Ascending aorta (tissue), 2 donors: ENCODE measurements at regions not wholly inside any gene's neighbourhood (a gene's known extent, or its start where the extent isn't known, plus 50 kb on each side); places are given as distances from the start of the nearest gene placed in this dataset.
"Not testable (repeated sequence)": the region's sequence is repeated elsewhere in the genome, so short reads cannot be mapped to it uniquely, and the experiment has no call there.

Experiments used
- DNase-seq, 2 donors: peaks; one replicate each; pipeline ENCODE4 v3.0.0-alpha.2; 2019; ENCODE audit warnings: low spot score in 2 of 2
- H3K27ac ChIP-seq, 2 donors: fragments of 200-600 bp; sonication (generic); one replicate each; pipeline ENCODE4 v1.5.1; 2016 to 2017; ENCODE audit warnings: mild to moderate bottlenecking in 1 of 2
- H3K27me3 ChIP-seq: fragments of 200-600 bp; sonication (generic); one replicate; pipeline ENCODE4 v1.5.1; 2017
- H3K36me3 ChIP-seq, 2 donors: fragments of 200-600 bp; sonication (generic); one replicate each; pipeline ENCODE4 v1.5.1; 2016
- H3K4me1 ChIP-seq, 2 donors: fragments of 200-600 bp; sonication (generic); one replicate each; pipeline ENCODE4 v1.5.1; 2016 to 2017; ENCODE audit warnings: mild to moderate bottlenecking in 1 of 2
- H3K4me3 ChIP-seq, 2 donors: fragments of 200-600 bp; sonication (generic); one replicate each; pipeline ENCODE4 v1.5.1; 2016 to 2017; ENCODE audit warnings: mild to moderate bottlenecking in 1 of 2
- H3K9me3 ChIP-seq, 2 donors: fragments of 200-600 bp; sonication (generic); one replicate each; pipeline ENCODE4 v1.5.1; 2016
- CTCF ChIP-seq, 3 experiments: fragments of 200-600 bp in 2 of 3; fragments of 450-650 bp in 1 of 3; sonication (generic) in 2 of 3; IDR thresholded peaks; one replicate each; pipeline ENCODE4 v1.5.1; 2016 to 2019; ENCODE audit warnings: antibody characterized with exemption in 3 of 3, mild to moderate bottlenecking in 1 of 3, moderate library complexity in 1 of 3
- intact Hi-C: fragments of 100-400 bp; cut with DNase I; formaldehyde crosslinking; loops from one replicate; pipeline ENCODE4 v1.15.1; 2023

GRCh38 chr3:71940486-71940885 is 155.5 kb upstream of the PROK2 start:
- Histone ChIP-seq H3K27ac (no peak overlapping the region), H3K4me1 (no peaks in the 10 kb centered on the region), H3K9me3 (no peaks in the 10 kb centered on the region), H3K27me3 (no peaks in the 10 kb centered on the region), H3K4me3 (no peak overlapping the region), H3K36me3 (no peaks in the 10 kb centered on the region)
- intact Hi-C loops: no loop called here
- no peak for DNase-seq
- no peak for TF ChIP-seq CTCF (IDR thresholded peaks at IDR 0.05)

GRCh38 chr3:71938081-71938480 is 153.1 kb upstream of the PROK2 start:
- intact Hi-C loops, H3K27me3 ChIP-seq: not testable (repeated sequence)

GRCh38 chr3:71936681-71937080 is 151.7 kb upstream of the PROK2 start:
- Histone ChIP-seq H3K27me3 (no peaks in the 10 kb centered on the region), H3K9me3 (no peaks in the 10 kb centered on the region), H3K4me3 (no peak overlapping the region), H3K27ac (no peak overlapping the region), H3K4me1 (no peaks in the 10 kb centered on the region), H3K36me3 (no peaks in the 10 kb centered on the region)
- no peak for DNase-seq
- intact Hi-C loops: no loop called here
- TF ChIP-seq CTCF (IDR thresholded peaks at IDR 0.05): no peak

More at GRCh38 chr3:71938081-71938480, 153.1 kb upstream of the PROK2 start:
- H3K4me3 ChIP-seq, H3K4me1 ChIP-seq, H3K27ac ChIP-seq, H3K9me3 ChIP-seq, DNase-seq, H3K36me3 ChIP-seq: not testable (repeated sequence)

GRCh38 chr3:71934520-71935270 is 149.7 kb upstream of the PROK2 start:
- TF ChIP-seq CTCF (IDR thresholded peaks at IDR 0.05): no peak
- no peak for DNase-seq

GRCh38 chr3:71931922-71932321 is 147.0 kb upstream of the PROK2 start:
- H3K27ac ChIP-seq: no peak overlapping the region
- no peak for DNase-seq
- intact Hi-C loops: no loop called here

More at GRCh38 chr3:71934520-71935270, 149.7 kb upstream of the PROK2 start:
- intact Hi-C loops: no loop called here
- H3K36me3 ChIP-seq: no peaks in the 10 kb centered on the region
- no peaks in the 10 kb centered on the region for H3K9me3 ChIP-seq
- no peak overlapping the region for H3K4me3 ChIP-seq
- H3K4me1 ChIP-seq: no peaks in the 10 kb centered on the region
- H3K27ac ChIP-seq: no peak overlapping the region
- H3K27me3 ChIP-seq: no peaks in the 10 kb centered on the region

More at GRCh38 chr3:71931922-71932321, 147.0 kb upstream of the PROK2 start:
- H3K4me3 ChIP-seq: no peak overlapping the region
- H3K27me3 ChIP-seq: no peaks in the 10 kb centered on the region
- no peaks in the 10 kb centered on the region for H3K9me3 ChIP-seq
- H3K4me1 ChIP-seq: no peaks in the 10 kb centered on the region
- no peaks in the 10 kb centered on the region for H3K36me3 ChIP-seq
- no peak for TF ChIP-seq CTCF (IDR thresholded peaks at IDR 0.05)
